ENCODE measurements at regions not wholly inside any gene's neighbourhood (a gene's known extent, or its start where the extent isn't known, plus 50 kb on each side); places are given as distances from the start of the nearest gene placed in this dataset.

DNA sequence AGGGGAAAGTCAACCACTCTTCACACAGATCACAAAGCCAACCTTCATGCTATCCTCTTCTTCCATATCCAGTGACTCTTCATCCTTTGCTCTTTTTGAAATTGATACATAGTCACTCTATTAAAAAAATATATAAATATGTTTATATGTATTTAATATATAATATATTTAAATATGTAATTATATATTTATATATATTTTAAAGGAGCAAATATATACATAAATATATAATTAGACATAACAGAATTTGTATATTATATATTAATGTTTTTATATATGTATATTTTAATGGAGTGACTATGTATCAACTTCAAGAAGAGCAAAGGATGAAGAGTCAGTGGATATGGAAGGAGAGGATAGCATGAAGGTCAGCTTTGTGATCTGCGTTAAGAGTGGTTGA is 374.9 kb downstream of the CDH9 start:
- TF ChIP-seq, protein P1, sequence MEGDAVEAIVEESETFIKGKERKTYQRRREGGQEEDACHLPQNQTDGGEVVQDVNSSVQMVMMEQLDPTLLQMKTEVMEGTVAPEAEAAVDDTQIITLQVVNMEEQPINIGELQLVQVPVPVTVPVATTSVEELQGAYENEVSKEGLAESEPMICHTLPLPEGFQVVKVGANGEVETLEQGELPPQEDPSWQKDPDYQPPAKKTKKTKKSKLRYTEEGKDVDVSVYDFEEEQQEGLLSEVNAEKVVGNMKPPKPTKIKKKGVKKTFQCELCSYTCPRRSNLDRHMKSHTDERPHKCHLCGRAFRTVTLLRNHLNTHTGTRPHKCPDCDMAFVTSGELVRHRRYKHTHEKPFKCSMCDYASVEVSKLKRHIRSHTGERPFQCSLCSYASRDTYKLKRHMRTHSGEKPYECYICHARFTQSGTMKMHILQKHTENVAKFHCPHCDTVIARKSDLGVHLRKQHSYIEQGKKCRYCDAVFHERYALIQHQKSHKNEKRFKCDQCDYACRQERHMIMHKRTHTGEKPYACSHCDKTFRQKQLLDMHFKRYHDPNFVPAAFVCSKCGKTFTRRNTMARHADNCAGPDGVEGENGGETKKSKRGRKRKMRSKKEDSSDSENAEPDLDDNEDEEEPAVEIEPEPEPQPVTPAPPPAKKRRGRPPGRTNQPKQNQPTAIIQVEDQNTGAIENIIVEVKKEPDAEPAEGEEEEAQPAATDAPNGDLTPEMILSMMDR (IDR thresholded peaks at IDR 0.05) = no peak
- no peak for TF ChIP-seq TCF7L2 (IDR thresholded peaks at IDR 0.05; ENCODE audit: low read depth, low read length)
